SK-N-SH (cell line): ENCODE measurements at regions not wholly inside any gene's neighbourhood (a gene's known extent, or its start where the extent isn't known, plus 50 kb on each side); places are given as distances from the start of the nearest gene placed in this dataset.

Source experiments
- MEF2A ChIP-seq: IDR thresholded peaks from 2 replicates; pipeline ENCODE4 v1.4.0; 2012; ENCODE audit warnings: low read depth, borderline replicate concordance
- NRF1 ChIP-seq: IDR thresholded peaks from 2 replicates; pipeline ENCODE4 v1.6.1; 2012; ENCODE audit warnings: low read depth, mild to moderate bottlenecking, low read length
- POLR2AphosphoS5 ChIP-seq: IDR thresholded peaks from 2 replicates; pipeline ENCODE4 v1.6.1; 2012; ENCODE audit warnings: low read depth, low read length
- RCOR1 ChIP-seq: fragments of 150-350 bp; IDR thresholded peaks from 2 replicates; pipeline ENCODE4 v1.6.1; 2017; ENCODE audit warnings: antibody characterized with exemption, low read length
- SIN3A ChIP-seq: IDR thresholded peaks from 2 replicates; pipeline ENCODE4 v1.6.1; 2012; ENCODE audit warnings: low read depth, mild to moderate bottlenecking, low read length, moderate library complexity, borderline replicate concordance
- SMC3 ChIP-seq: IDR thresholded peaks from 2 replicates; pipeline ENCODE4 v1.6.1; 2012; ENCODE audit warnings: low read depth, low read length, improper control_type of control experiment
- USF1 ChIP-seq: IDR thresholded peaks from 2 replicates; pipeline ENCODE4 v1.4.0; 2012; ENCODE audit warnings: low read depth, borderline replicate concordance
- USF2 ChIP-seq: fragments of 150-350 bp; IDR thresholded peaks from 2 replicates; pipeline ENCODE4 v1.6.1; 2017; ENCODE audit warnings: antibody characterized with exemption, low read length, low read depth, borderline replicate concordance
- YY1 ChIP-seq: IDR thresholded peaks from 2 replicates; pipeline ENCODE4 v1.4.0; 2012; ENCODE audit warnings: low read depth, mild to moderate bottlenecking
- TF ChIP-seq, protein P1 (sequence below): IDR thresholded peaks from 2 replicates; pipeline ENCODE4 v1.6.1; 2012; ENCODE audit warnings: mild to moderate bottlenecking, low read depth, low read length, moderate library complexity
- TF ChIP-seq, protein P2 (sequence below): fragments of 200-600 bp; sonication (generic); IDR thresholded peaks from 2 replicates; pipeline ENCODE4 v1.6.1; 2017; ENCODE audit warnings: antibody characterized with exemption, mild to moderate bottlenecking, moderate library complexity
- TF ChIP-seq, protein P3 (sequence below): IDR thresholded peaks from 2 replicates; pipeline ENCODE4; 2012
- TF ChIP-seq, protein P4 (sequence below): IDR thresholded peaks from 2 replicates; pipeline ENCODE4 v1.4.0; 2012; ENCODE audit warnings: low read depth

DNA sequence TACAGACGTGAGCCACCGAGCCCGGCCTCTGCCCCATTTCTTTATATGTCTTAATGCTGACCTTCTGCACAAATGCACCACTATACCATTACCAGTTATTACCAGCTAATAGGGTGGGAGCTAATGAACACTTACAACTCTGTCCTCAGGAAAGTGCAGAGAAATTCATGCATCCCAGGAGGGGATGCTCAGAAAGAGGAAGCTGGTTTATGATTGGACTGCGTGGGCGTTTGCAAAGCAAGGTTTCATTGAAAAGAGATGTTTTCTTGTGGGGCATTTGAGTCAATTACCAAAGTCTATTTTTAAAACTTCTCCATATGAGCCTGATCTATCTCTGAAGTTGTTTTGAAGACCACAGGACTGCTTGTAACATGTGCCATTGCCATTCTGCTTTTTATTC is 417.7 kb upstream of the CELF2 start:
- no peak for TF ChIP-seq YY1
- TF ChIP-seq SIN3A = no peak
- TF ChIP-seq SMC3 = no peak
- TF ChIP-seq, protein P1, sequence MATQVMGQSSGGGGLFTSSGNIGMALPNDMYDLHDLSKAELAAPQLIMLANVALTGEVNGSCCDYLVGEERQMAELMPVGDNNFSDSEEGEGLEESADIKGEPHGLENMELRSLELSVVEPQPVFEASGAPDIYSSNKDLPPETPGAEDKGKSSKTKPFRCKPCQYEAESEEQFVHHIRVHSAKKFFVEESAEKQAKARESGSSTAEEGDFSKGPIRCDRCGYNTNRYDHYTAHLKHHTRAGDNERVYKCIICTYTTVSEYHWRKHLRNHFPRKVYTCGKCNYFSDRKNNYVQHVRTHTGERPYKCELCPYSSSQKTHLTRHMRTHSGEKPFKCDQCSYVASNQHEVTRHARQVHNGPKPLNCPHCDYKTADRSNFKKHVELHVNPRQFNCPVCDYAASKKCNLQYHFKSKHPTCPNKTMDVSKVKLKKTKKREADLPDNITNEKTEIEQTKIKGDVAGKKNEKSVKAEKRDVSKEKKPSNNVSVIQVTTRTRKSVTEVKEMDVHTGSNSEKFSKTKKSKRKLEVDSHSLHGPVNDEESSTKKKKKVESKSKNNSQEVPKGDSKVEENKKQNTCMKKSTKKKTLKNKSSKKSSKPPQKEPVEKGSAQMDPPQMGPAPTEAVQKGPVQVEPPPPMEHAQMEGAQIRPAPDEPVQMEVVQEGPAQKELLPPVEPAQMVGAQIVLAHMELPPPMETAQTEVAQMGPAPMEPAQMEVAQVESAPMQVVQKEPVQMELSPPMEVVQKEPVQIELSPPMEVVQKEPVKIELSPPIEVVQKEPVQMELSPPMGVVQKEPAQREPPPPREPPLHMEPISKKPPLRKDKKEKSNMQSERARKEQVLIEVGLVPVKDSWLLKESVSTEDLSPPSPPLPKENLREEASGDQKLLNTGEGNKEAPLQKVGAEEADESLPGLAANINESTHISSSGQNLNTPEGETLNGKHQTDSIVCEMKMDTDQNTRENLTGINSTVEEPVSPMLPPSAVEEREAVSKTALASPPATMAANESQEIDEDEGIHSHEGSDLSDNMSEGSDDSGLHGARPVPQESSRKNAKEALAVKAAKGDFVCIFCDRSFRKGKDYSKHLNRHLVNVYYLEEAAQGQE = no peak
- no peak for TF ChIP-seq MEF2A
- TF ChIP-seq, protein P2, sequence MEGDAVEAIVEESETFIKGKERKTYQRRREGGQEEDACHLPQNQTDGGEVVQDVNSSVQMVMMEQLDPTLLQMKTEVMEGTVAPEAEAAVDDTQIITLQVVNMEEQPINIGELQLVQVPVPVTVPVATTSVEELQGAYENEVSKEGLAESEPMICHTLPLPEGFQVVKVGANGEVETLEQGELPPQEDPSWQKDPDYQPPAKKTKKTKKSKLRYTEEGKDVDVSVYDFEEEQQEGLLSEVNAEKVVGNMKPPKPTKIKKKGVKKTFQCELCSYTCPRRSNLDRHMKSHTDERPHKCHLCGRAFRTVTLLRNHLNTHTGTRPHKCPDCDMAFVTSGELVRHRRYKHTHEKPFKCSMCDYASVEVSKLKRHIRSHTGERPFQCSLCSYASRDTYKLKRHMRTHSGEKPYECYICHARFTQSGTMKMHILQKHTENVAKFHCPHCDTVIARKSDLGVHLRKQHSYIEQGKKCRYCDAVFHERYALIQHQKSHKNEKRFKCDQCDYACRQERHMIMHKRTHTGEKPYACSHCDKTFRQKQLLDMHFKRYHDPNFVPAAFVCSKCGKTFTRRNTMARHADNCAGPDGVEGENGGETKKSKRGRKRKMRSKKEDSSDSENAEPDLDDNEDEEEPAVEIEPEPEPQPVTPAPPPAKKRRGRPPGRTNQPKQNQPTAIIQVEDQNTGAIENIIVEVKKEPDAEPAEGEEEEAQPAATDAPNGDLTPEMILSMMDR = no peak
- TF ChIP-seq POLR2AphosphoS5 = no peak
- no peak for TF ChIP-seq USF1
- no peak for TF ChIP-seq NRF1
- no peak for TF ChIP-seq USF2
- TF ChIP-seq, protein P3, sequence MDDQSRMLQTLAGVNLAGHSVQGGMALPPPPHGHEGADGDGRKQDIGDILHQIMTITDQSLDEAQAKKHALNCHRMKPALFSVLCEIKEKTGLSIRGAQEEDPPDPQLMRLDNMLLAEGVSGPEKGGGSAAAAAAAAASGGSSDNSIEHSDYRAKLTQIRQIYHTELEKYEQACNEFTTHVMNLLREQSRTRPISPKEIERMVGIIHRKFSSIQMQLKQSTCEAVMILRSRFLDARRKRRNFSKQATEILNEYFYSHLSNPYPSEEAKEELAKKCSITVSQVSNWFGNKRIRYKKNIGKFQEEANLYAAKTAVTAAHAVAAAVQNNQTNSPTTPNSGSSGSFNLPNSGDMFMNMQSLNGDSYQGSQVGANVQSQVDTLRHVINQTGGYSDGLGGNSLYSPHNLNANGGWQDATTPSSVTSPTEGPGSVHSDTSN = no peak
- no peak for TF ChIP-seq RCOR1
- TF ChIP-seq, protein P4, sequence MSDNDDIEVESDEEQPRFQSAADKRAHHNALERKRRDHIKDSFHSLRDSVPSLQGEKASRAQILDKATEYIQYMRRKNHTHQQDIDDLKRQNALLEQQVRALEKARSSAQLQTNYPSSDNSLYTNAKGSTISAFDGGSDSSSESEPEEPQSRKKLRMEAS = no peak
